ENCODE measurements at regions not wholly inside any gene's neighbourhood (a gene's known extent, or its start where the extent isn't known, plus 50 kb on each side); places are given as distances from the start of the nearest gene placed in this dataset. TPM values are rescaled to one million over a fixed set of nuclear protein-coding genes. Genes with fewer than 3 reads are reported as not detected.
"Not testable (repeated sequence)": the region's sequence is repeated elsewhere in the genome, so short reads cannot be mapped to it uniquely, and the experiment has no call there.

- DNase-seq, result not testable (repeated sequence)
Measured at GRCh38 chrX:21219208-21219607, 155.0 kb upstream of the CNKSR2 start.

GRCh38 chrX:21225643-21226042, 148.6 kb upstream of the CNKSR2 start:
- DNase-seq, result no peak

GRCh38 chrX:21228974-21229373, 145.2 kb upstream of the CNKSR2 start:
- DNase-seq, result not testable (repeated sequence)

GRCh38 chrX:21255032-21255618, 119.1 kb upstream of the CNKSR2 start:
- DNase-seq, result no peak

- DNase-seq, result no peak
Measured at GRCh38 chrX:21266949-21267348, 107.3 kb upstream of the CNKSR2 start.

- DNase-seq, result no peak
Measured at GRCh38 chrX:21276736-21277433, 97.3 kb upstream of the CNKSR2 start.

GRCh38 chrX:21289232-21289631, 85.0 kb upstream of the CNKSR2 start:
- DNase-seq, result no peak

GRCh38 chrX:21295246-21295820, 78.9 kb upstream of the CNKSR2 start:
- no peak for DNase-seq

- no peak for DNase-seq
Measured at GRCh38 chrX:21305799-21306336, 68.3 kb upstream of the CNKSR2 start.

GRCh38 chrX:21319323-21319722, 54.9 kb upstream of the CNKSR2 start:
- no peak for DNase-seq

Small RNAs in the stretch of these regions (small RNA-seq; reads per million reads assigned to genes)
- not detected for gene RNU6-133P

All from occipital lobe (tissue), 2 donors.